LHCN-M2 (cell line): ENCODE measurements at regions not wholly inside any gene's neighbourhood (a gene's known extent, or its start where the extent isn't known, plus 50 kb on each side); places are given as distances from the start of the nearest gene placed in this dataset.

ENCODE experiments used
- DNase-seq: peaks from one replicate; pipeline ENCODE4 v3.0.0-alpha.2; 2012; ENCODE audit warnings: low read depth

DNA sequence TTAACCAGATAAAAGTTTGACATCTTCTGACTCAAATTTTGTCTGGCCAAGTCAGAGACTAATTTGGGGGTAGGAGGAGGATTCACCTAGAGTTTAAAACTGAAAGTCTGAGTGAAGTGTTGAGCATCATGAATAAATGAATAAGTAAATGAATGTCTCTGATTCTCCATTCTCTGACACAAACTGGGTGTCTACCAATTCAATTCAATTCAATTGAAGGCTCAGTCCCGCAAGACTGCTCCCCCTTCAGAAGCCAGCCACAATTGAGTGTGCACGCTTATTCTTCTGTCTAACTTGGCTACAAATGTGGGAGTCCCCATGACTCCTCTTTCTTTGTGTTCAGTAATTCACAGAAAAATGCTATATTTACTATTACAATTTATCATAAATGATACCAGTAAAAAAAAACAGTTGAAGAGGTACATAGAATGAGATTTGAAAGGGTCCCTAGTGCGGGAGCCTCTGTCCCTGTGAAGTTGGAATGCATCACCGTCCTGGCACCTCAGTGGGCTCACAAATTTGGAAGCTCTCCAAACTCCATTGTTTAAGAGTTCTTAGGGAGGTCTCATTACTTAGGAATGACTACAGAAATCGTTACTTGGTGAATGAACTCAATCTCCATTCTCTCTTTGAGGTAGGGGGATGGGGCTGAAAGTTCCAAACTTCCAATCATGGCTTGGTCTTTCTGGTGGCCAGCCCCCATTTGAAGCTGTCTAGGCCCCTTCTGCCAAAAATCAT lies 243.7 kb upstream of the PHYHIPL start:
- DNase-seq: no peak

DNA sequence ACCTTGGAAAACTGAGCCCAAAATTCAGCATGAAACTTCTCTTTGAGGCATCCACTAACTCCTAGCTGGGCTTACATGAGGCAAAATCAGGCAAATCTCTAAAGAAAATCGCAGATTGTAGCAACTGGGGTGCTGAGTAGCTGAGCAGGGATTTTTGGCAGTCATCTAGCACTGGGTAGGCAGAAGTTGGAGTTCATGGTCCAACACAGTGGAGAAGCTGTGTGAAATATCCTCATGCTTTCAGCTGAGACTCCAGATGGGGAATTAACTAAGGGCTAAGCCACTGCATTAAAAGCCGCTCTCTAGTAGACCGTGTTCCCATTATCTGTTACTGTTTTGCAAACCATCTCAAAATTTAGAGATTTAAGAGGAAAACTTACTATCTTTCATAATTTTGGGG lies 240.1 kb upstream of the PHYHIPL start:
- no peak for DNase-seq

DNA sequence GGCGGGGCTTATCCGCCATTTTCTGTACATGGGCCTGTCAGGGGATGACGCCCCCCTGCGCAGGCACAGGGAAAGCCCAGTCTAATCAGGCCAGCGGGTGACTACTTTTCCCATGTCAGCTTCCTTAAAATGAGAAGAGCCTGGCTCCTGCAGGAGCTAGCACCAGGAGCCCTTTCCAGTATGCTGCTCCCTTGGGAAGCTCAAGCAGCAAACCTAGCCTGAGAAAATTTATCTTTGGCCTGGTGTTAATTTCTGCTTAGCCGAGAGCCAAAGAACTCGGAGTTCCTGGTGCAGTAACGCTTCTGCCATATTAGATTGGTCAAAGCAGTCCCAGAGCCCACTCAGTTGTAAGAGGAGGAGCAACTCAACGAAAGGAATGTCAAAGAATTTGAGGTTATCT lies 239.0 kb upstream of the PHYHIPL start:
- DNase-seq: no peak

DNA sequence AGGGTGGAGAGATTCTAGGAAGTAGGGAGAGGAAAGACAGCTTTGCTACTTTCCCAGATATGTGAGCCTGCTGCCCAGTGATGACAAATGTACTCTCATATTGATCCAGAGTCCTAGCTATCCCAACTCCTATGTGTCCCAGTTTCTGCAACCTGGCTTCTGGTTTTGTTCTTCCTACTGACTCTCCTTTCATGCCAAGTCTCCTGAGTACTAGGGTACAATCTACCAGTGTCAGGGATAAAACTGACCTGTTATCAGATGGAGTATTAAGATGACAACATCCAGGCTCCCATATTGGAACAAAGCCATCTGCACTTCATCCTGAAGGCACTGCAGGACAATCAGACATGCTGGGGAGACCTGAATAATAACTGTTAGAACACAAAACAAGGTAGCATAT lies 233.7 kb upstream of the PHYHIPL start:
- no peak for DNase-seq

DNA sequence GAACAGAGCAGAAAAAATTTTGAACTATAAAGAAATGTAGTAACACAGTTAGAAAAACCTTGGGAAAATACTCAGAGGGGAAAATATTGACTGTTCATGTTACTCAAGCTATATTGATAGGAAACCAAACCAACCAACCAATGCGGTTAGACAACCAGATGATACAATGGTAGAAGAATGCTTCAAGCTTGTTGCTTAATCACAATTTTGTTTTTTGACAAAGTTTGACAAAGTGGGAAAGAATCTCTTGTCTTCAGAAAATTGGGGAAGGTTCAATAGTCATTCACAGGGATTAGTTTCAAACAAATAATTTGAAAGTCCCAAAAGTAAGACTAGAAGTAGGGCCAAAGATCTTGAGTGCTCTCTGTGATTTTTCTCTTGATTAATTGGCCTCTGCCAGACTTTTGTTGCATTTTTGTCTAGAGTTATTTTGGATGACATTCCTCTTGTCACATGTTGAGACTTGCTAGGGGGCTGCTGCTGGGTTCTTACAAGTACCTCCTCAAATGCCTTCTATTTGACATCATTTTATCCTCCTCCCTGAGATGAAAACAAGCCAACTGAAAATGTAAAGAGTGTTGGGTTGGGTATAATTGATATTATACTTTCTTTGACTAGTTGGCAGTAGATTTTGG lies 233.1 kb upstream of the PHYHIPL start:
- peak; percentile 15 for DNase-seq

DNA sequence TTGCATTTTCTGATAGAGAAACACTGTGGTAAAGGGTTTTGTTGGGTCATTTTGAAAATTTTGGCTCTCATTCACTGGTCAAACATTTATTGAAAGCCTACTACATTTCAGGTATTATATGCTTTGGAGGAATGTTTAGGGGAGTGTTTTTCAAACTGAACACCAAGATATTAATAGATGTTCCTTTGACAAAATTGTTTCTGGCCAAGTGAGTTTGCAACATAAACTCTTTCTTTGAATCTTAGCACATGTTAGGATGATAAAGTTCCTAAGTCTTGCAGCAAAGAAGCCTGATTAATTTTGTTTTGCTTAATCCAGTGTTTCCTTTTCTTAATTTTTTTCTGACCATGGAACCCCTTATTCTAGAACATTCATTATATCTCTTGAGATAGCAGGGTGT lies 232.5 kb upstream of the PHYHIPL start:
- no peak for DNase-seq

DNA sequence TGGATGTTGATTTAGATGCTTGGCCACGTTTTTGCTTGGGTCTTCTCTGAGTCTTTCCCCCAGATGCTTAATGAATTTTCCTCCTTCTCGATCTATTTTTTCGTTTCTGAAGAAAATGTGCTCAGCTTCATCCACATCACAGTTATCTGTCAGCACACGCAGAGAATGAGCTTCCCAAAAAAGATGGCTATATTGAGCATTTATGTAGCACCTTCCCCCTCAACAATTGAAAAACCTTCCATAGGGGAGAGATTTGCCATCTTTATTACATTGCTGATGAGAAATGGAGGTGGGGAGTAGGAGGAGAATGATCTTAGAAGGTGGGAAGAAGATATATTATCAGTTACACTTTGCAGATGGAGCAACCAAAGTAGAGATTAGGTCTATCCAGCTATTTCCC lies 228.1 kb upstream of the PHYHIPL start:
- DNase-seq: no peak

DNA sequence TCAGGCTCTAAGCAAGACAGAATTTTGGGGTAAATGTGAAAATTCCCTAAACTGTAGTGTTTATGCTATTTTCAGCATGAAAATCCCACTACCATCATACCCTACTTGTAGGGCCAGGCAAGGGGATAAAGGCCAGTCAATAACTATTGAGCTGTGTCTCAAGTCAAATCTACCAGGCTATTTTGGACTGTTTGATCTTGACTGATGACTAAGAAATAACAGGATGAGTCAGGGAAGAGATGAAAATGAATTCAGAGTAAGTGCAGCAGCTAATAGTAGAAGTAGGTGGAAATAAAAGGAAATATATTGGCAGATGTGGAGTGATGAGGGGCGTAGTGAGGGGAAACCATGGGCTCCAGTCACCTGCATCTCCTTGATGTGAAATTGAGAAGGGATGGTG lies 225.8 kb upstream of the PHYHIPL start:
- peak; percentile 61 for DNase-seq

DNA sequence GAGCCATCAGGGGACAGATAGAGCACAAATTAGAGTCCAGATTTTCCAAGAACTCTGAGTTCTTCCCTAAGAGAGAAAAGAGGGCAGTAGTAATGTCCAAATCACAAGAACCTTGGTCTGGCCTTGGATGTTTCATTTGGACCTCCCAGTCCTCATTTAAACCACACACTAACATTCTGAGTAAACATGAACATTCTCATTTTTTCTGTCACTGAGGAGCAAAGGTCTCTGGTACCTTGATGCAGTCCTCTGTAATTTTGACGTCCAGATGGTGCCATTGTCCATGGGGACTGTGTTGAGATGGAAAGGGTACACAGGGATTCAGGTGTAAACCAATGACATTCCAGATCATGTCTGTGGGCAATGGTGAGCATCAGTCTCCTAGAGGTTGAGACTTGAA lies 225.4 kb upstream of the PHYHIPL start:
- no peak for DNase-seq

DNA sequence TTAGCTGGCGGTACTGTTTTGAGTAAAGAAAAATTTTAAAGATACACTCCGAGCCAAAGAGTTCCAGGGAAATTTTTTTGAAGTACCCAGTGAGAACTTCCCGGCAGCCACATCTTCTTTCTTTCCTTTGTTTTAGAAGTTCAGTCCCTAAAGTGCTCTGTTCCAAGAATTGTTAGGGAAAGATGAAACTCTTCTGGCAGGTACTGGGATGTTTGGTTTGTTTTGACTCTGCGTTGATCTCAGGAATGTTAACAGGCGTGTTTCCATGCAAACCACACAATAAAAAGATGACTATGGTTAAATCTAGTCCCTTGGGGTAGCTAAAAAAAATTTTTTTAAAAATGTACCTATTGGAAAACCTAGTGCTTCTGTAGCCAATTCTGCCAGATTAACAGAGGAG lies 224.7 kb upstream of the PHYHIPL start:
- peak; percentile 62 for DNase-seq

DNA sequence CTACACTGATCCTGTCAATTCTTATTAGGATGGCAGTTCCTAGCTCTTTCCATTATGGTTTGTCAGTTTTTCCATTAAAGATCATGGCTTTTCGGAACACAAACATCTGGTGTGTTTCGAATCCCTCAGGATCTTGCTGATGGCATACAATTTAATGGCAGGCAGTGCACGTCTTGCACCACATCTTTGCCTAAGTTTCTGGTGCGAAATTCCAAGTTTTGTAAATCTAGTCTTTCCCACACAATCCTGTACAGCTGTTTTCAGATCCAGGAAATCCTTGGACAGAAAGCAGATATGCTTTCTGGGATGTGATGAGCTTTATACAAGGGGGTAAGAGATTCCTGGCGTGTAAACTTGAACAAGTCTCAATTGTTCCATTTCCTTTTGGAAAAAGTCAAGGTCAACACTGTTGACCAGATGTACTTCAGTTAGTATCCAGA lies 224.3 kb upstream of the PHYHIPL start:
- DNase-seq: peak; percentile 35

DNA sequence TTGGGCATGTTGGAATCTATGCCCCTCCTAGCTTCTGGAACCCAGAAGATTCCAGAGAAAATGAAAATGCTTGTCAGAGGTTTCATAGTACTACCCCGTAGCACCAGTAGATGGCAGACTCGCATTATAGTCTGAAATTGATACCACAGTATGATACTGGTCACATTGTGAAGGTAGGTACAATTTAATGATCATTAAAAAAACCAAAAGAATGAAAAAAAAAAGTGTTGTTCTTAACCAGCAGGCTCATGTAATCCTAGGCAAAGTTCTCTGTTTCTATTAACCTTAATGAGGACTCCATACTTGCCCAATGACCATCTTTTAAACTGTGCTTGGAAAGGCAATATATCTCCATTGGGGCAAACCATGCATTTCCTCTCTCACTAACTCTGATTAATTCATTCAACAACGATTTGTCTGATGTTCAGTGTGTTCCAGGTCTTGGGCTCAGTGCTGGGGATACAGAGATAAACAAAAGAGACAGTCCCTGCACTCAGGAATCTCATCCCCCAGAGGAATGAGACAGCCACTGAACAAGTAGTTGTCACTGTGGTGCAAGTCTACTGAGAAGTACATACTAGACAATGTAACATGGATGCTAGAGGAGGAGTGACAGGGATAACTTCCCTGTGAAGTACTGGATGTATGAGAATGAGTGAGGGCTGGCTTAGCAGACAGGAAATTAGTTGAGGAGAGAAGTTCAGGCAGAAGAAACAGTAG lies 223.5 kb upstream of the PHYHIPL start:
- DNase-seq: peak; percentile 61

DNA sequence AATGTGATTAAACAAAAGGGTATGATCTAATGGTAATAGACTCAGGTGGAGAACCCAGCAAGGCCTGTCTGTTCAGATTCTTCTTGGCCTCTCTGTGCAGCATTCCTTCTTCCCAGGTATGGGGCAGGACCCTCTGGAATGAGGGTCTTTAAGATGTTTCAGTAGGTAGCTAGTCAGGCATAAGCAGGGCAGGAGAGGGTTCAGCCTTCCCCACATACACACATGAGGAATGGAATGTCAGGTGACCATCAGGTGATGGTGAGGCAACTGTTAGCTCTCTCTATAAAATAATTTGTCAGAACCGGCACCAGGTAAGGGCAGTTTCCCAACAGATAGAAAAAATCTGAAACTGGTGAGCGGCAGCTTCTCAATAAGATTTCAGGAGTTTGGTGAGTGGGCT lies 222.3 kb upstream of the PHYHIPL start:
- no peak for DNase-seq

DNA sequence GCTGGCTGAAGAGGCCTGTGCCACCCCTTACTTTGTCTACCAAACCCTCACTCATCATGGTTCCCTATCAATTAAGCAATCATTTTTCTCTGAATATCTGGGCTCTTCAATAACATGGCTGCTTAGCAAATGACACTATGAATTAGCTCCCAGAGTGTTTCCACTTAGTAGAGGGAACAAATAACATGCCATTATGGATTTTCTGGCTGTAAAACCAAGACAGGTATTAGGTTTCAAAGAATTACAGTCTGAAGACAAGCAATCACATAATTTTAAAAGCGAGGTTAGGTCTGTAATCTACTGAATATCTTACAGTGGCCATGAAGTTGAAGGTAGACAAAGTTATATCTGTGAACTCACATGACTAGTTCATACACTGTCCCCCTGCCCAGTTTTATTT lies 220.8 kb upstream of the PHYHIPL start:
- no peak for DNase-seq

DNA sequence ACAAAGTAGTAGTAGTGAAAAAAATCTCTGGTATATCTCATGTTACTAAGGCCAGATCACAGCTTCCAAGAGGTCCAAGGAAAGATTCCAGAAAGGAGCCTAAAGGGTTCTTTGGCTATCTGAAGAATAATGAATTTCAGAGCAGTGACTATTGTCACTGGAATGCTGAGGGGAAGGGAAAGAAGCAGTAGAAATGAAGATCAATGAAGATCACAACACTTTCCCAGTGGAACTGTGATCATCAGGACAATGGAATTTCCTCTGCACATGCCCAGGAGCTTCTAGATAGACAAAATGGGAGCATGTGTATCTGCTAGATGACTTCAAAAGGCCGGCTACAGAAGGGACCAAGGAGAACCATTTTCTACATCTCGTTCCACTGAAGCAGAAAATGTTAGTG lies 219.5 kb upstream of the PHYHIPL start:
- peak; percentile 30 for DNase-seq

DNA sequence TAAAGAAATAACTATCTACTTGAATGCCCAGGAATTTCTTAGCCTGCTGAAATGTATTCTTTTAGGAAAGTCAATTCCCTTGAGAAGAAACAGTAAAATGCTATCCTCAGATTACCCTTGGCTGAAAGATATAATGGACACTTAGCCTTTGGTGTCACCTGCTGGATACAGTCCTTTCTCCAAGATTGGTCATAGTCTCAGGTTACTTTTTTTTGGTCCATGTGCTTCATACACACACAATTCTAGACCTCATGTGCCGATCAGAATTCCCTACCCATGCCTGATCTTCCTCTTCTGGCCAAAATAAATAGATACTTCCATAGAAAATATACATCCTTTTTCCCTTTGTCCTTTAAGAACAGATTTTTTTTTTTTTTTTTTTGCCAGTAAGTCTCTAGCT lies 218.9 kb upstream of the PHYHIPL start:
- peak; percentile 18 for DNase-seq

DNA sequence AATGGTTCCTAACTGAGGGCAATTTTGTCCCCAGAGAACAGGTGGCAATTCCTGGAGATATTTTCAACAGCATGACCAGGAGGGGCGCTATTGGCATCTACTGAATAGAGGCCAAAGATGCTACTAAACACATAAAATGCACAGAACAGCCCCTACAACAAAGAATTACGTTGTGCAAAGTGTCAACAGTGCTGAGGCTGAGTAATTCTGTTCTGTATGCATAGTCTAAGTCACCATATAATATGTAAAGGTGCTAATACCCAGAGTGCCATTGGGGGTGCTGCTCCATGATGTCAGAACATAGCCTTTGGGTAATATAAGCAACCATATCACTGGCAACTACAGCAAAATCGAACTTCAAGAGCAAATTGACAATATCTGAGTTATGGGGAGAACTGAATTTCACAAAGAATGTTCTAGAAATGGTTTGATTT lies 213.3 kb upstream of the PHYHIPL start:
- no peak for DNase-seq

DNA sequence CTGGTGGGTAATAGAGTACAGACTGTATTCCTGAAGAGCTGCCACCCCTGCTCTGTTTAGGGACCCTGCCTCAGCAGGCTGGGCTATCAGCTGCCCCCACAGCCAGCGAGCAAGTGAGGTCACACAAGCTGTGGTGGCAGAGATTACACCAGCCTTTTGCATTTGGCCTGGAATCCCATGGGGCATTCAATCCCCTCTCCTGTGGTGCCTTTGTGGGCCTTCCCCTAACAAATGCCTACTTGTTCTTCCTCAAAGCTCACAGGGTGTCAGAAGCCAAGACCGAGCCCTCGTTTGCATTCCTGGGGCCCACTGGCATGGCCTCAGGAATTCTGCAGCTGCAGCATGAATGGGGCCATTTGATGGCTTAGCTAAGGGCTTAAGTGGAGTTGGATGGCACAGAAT lies 212.7 kb upstream of the PHYHIPL start:
- no peak for DNase-seq

DNA sequence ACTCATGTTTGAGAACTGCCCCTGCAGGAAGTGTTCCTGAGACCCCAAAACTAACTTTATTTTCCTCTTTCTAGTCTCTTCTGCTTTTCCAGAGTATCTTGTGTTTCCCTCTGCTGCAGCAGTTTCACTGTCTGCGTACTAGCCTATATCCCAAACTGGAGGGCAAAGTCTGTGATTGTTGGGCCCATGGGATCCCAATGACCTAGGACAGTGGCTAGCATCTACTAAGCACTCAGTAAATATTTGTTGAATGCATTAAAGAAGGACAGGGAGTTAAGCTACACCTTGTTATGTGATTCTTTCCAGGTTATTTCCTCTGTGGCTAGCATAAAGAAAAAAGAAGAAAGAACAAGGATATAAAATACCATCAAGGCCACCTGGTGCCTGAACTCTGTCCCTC lies 210.6 kb upstream of the PHYHIPL start:
- DNase-seq: no peak

DNA sequence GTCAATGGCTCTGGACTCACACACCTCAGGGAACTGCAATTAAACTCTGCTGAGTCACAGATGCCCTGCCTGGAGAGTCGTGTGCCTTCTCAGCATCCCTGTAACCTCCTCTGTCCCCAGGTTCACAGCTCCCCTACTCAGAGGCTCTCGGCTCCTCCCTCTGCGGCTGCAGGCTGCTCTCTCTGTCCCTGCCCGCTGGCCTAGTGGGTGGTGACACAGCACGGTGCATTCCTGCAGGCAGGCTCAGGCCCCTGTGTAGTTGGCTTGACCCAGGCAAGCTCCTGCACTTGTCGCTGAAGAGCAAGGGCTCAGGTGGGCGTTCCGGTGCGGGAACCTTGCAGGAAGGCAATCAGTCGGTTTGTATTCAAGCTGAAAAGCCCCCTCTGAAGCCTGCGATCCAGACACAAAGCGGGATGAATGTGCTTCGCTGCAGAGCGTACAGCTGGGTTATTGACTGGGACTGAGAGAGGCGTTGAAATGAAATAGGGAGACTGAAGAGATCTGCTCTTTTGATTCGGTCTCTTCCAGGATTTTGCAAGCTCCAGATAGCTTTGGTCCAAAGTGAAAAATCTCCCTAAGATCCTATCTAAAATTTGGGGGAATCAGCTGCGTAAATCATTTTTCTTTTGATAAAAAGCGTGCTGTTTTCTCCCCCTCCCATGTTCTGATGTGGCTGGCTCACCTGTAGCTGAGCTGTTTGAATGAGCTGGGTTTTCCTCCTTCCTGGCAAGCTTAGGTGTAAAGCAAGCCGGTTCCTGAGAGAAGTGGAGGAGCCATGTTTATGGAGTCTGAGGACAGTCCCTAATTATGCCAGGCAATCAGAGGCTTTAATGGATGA lies 208.7 kb upstream of the PHYHIPL start:
- no peak for DNase-seq

DNA sequence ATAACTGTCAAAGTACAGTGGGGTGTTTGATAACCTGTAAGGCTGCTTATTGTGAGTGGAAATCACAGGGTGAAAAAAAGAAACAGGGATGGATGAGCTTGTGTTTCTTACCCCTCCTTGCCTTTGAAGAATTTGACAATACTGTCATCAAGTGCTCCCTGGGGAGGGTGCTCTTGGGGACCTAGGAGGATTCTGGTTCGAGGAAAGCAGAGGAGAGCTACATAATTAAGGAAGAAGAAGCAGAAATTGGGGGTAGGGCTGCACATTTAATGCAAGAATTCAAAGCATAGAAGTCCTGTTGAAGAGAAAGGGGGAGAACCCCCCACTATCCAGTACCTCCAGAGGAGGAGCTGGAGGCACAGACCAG lies 208.1 kb upstream of the PHYHIPL start:
- no peak for DNase-seq

DNA sequence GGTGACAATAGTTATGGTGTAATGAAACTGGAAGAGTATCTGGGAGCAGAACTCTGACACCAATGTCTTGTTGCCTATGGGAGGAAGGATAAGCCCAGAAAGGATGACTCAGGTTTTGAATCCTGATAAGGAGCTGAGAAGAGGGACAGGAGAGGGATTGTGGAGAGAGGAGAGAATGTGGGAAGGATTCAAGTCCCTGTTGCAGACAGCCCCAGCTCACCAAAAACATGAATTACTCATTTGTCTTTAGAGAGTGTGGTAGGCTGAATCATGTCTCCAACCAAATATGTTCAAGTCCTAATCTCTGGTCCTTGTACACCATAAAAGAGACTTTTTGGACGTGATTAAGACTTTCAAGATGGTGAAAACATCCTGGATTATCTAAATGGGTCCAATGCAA lies 206.9 kb upstream of the PHYHIPL start:
- DNase-seq: peak; percentile 42
